ENCODE measurements at regions not wholly inside any gene's neighbourhood (a gene's known extent, or its start where the extent isn't known, plus 50 kb on each side); places are given as distances from the start of the nearest gene placed in this dataset.
"Not testable (repeated sequence)": the region's sequence is repeated elsewhere in the genome, so short reads cannot be mapped to it uniquely, and the experiment has no call there.

- H3K27me3 ChIP-seq (ENCODE audit: control insufficient read depth in 2 of 2, insufficient read depth in 1 of 2, low read length in 1 of 2); H3K9me3 ChIP-seq (ENCODE audit: control insufficient read depth in 2 of 2, insufficient read depth in 1 of 2, low read length in 1 of 2); DNase-seq (ENCODE audit: low read depth in 6 of 9, low spot score in 9 of 9); H3K4me3 ChIP-seq (ENCODE audit: low read length in 2 of 2); H3K36me3 ChIP-seq (ENCODE audit: control insufficient read depth in 2 of 2, insufficient read depth in 2 of 2, low read length in 1 of 2); H3K27ac ChIP-seq (ENCODE audit: low read depth in 1 of 2, low read length in 1 of 2); H3K4me1 ChIP-seq (ENCODE audit: control insufficient read depth in 2 of 2, insufficient read depth in 2 of 2, low read length in 2 of 2): not testable (repeated sequence)
- 86% methylated on average over 15 of the region's 15 CpGs for WGBS
These were observed 111.2 kb upstream of the PLCL2 start for GRCh38 chr3:16773594-16773993.

- DNase-seq (ENCODE audit: low read depth in 6 of 9, low spot score in 9 of 9) = peak in 1 of 9 donors; percentile 15
- not testable (repeated sequence) for H3K27ac ChIP-seq (ENCODE audit: low read depth in 1 of 2, low read length in 1 of 2); H3K9me3 ChIP-seq (ENCODE audit: control insufficient read depth in 2 of 2, insufficient read depth in 1 of 2, low read length in 1 of 2); H3K27me3 ChIP-seq (ENCODE audit: control insufficient read depth in 2 of 2, insufficient read depth in 1 of 2, low read length in 1 of 2); H3K4me1 ChIP-seq (ENCODE audit: control insufficient read depth in 2 of 2, insufficient read depth in 2 of 2, low read length in 2 of 2); H3K36me3 ChIP-seq (ENCODE audit: control insufficient read depth in 2 of 2, insufficient read depth in 2 of 2, low read length in 1 of 2); H3K4me3 ChIP-seq (ENCODE audit: low read length in 2 of 2)
- 17% methylated on average over 11 of the region's 11 CpGs for WGBS
These were observed 110.2 kb upstream of the PLCL2 start for GRCh38 chr3:16774536-16774935.

GRCh38 chr3:16784973-16785372 lies 99.8 kb upstream of the PLCL2 start:
- WGBS = 95% methylated on average over 2 of the region's 2 CpGs
- H3K27me3 ChIP-seq (ENCODE audit: control insufficient read depth in 2 of 2, insufficient read depth in 1 of 2, low read length in 1 of 2) = no peaks in the 10 kb centered on the region
- H3K4me1 ChIP-seq (ENCODE audit: control insufficient read depth in 2 of 2, insufficient read depth in 2 of 2, low read length in 2 of 2) = peaks cover 0 to 5% of the 10 kb centered on the region in 2 donors
- H3K4me3 ChIP-seq (ENCODE audit: low read length in 2 of 2) = no peak overlapping the region
- no peaks in the 10 kb centered on the region for H3K36me3 ChIP-seq (ENCODE audit: control insufficient read depth in 2 of 2, insufficient read depth in 2 of 2, low read length in 1 of 2)
- no peak overlapping the region for H3K27ac ChIP-seq (ENCODE audit: low read depth in 1 of 2, low read length in 1 of 2)
- DNase-seq (ENCODE audit: low read depth in 6 of 9, low spot score in 9 of 9) = no peak
- no peaks in the 10 kb centered on the region for H3K9me3 ChIP-seq (ENCODE audit: control insufficient read depth in 2 of 2, insufficient read depth in 1 of 2, low read length in 1 of 2)

GRCh38 chr3:16785465-16785864 lies 99.3 kb upstream of the PLCL2 start:
- H3K27me3 ChIP-seq (ENCODE audit: control insufficient read depth in 2 of 2, insufficient read depth in 1 of 2, low read length in 1 of 2) = no peaks in the 10 kb centered on the region
- H3K9me3 ChIP-seq (ENCODE audit: control insufficient read depth in 2 of 2, insufficient read depth in 1 of 2, low read length in 1 of 2) = no peaks in the 10 kb centered on the region
- no peak overlapping the region for H3K27ac ChIP-seq (ENCODE audit: low read depth in 1 of 2, low read length in 1 of 2)
- WGBS = 99% methylated on average over 1 of the region's 1 CpG
- DNase-seq (ENCODE audit: low read depth in 6 of 9, low spot score in 9 of 9) = no peak
- no peaks in the 10 kb centered on the region for H3K36me3 ChIP-seq (ENCODE audit: control insufficient read depth in 2 of 2, insufficient read depth in 2 of 2, low read length in 1 of 2)
- H3K4me1 ChIP-seq (ENCODE audit: control insufficient read depth in 2 of 2, insufficient read depth in 2 of 2, low read length in 2 of 2) = peaks cover 0 to 5% of the 10 kb centered on the region in 2 donors
- no peak overlapping the region for H3K4me3 ChIP-seq (ENCODE audit: low read length in 2 of 2)

- Histone ChIP-seq H3K4me3 (ENCODE audit: low read length in 2 of 2) (no peak overlapping the region), H3K27me3 (ENCODE audit: control insufficient read depth in 2 of 2, insufficient read depth in 1 of 2, low read length in 1 of 2) (no peaks in the 10 kb centered on the region), H3K36me3 (ENCODE audit: control insufficient read depth in 2 of 2, insufficient read depth in 2 of 2, low read length in 1 of 2) (no peaks in the 10 kb centered on the region), H3K9me3 (ENCODE audit: control insufficient read depth in 2 of 2, insufficient read depth in 1 of 2, low read length in 1 of 2) (no peaks in the 10 kb centered on the region), H3K27ac (ENCODE audit: low read depth in 1 of 2, low read length in 1 of 2) (no peak overlapping the region), H3K4me1 (ENCODE audit: control insufficient read depth in 2 of 2, insufficient read depth in 2 of 2, low read length in 2 of 2) (peaks cover 0 to 5% of the 10 kb centered on the region in 2 donors)
- DNase-seq (ENCODE audit: low read depth in 6 of 9, low spot score in 9 of 9) = no peak
- 86% methylated on average over 6 of the region's 6 CpGs for WGBS
These were observed 96.2 kb upstream of the PLCL2 start for GRCh38 chr3:16788440-16789056.

- Histone ChIP-seq H3K27ac (ENCODE audit: low read depth in 1 of 2, low read length in 1 of 2) (no peak overlapping the region), H3K4me1 (ENCODE audit: control insufficient read depth in 2 of 2, insufficient read depth in 2 of 2, low read length in 2 of 2) (peaks cover 0 to 5% of the 10 kb centered on the region in 2 donors), H3K27me3 (ENCODE audit: control insufficient read depth in 2 of 2, insufficient read depth in 1 of 2, low read length in 1 of 2) (no peaks in the 10 kb centered on the region), H3K36me3 (ENCODE audit: control insufficient read depth in 2 of 2, insufficient read depth in 2 of 2, low read length in 1 of 2) (no peaks in the 10 kb centered on the region), H3K9me3 (ENCODE audit: control insufficient read depth in 2 of 2, insufficient read depth in 1 of 2, low read length in 1 of 2) (no peaks in the 10 kb centered on the region), H3K4me3 (ENCODE audit: low read length in 2 of 2) (no peak overlapping the region)
- WGBS = 62% methylated on average over 3 of the region's 3 CpGs
- peak in 3 of 9 donors; percentile 21 to 63 (median 30) for DNase-seq (ENCODE audit: low read depth in 6 of 9, low spot score in 9 of 9)
These were observed 95.2 kb upstream of the PLCL2 start for GRCh38 chr3:16789344-16790120.

GRCh38 chr3:16790432-16791400 lies 94.0 kb upstream of the PLCL2 start:
- no peak for DNase-seq (ENCODE audit: low read depth in 6 of 9, low spot score in 9 of 9)
- Histone ChIP-seq H3K27me3 (ENCODE audit: control insufficient read depth in 2 of 2, insufficient read depth in 1 of 2, low read length in 1 of 2) (no peaks in the 10 kb centered on the region), H3K9me3 (ENCODE audit: control insufficient read depth in 2 of 2, insufficient read depth in 1 of 2, low read length in 1 of 2) (no peaks in the 10 kb centered on the region), H3K4me1 (ENCODE audit: control insufficient read depth in 2 of 2, insufficient read depth in 2 of 2, low read length in 2 of 2) (peaks cover 0 to 5% of the 10 kb centered on the region in 2 donors), H3K4me3 (ENCODE audit: low read length in 2 of 2) (no peak overlapping the region), H3K36me3 (ENCODE audit: control insufficient read depth in 2 of 2, insufficient read depth in 2 of 2, low read length in 1 of 2) (no peaks in the 10 kb centered on the region), H3K27ac (ENCODE audit: low read depth in 1 of 2, low read length in 1 of 2) (no peak overlapping the region)
- WGBS = 97% methylated on average over 7 of the region's 7 CpGs

GRCh38 chr3:16793321-16793720 lies 91.4 kb upstream of the PLCL2 start:
- peaks cover 0 to 5% of the 10 kb centered on the region in 2 donors for H3K4me1 ChIP-seq (ENCODE audit: control insufficient read depth in 2 of 2, insufficient read depth in 2 of 2, low read length in 2 of 2)
- no peak overlapping the region for H3K4me3 ChIP-seq (ENCODE audit: low read length in 2 of 2)
- 94% methylated on average over 5 of the region's 5 CpGs for WGBS
- no peaks in the 10 kb centered on the region for H3K36me3 ChIP-seq (ENCODE audit: control insufficient read depth in 2 of 2, insufficient read depth in 2 of 2, low read length in 1 of 2)
- no peak for DNase-seq (ENCODE audit: low read depth in 6 of 9, low spot score in 9 of 9)
- no peaks in the 10 kb centered on the region for H3K9me3 ChIP-seq (ENCODE audit: control insufficient read depth in 2 of 2, insufficient read depth in 1 of 2, low read length in 1 of 2)
- no peaks in the 10 kb centered on the region for H3K27me3 ChIP-seq (ENCODE audit: control insufficient read depth in 2 of 2, insufficient read depth in 1 of 2, low read length in 1 of 2)
- no peak overlapping the region for H3K27ac ChIP-seq (ENCODE audit: low read depth in 1 of 2, low read length in 1 of 2)

- Histone ChIP-seq H3K27ac (ENCODE audit: low read depth in 1 of 2, low read length in 1 of 2) (no peak overlapping the region), H3K4me3 (ENCODE audit: low read length in 2 of 2) (no peak overlapping the region), H3K9me3 (ENCODE audit: control insufficient read depth in 2 of 2, insufficient read depth in 1 of 2, low read length in 1 of 2) (no peaks in the 10 kb centered on the region), H3K4me1 (ENCODE audit: control insufficient read depth in 2 of 2, insufficient read depth in 2 of 2, low read length in 2 of 2) (peaks cover 0 to 3% of the 10 kb centered on the region in 2 donors), H3K27me3 (ENCODE audit: control insufficient read depth in 2 of 2, insufficient read depth in 1 of 2, low read length in 1 of 2) (no peaks in the 10 kb centered on the region), H3K36me3 (ENCODE audit: control insufficient read depth in 2 of 2, insufficient read depth in 2 of 2, low read length in 1 of 2) (no peaks in the 10 kb centered on the region)
- no peak for DNase-seq (ENCODE audit: low read depth in 6 of 9, low spot score in 9 of 9)
These were observed 90.5 kb upstream of the PLCL2 start for GRCh38 chr3:16794257-16794656.
